ENCODE measurements at regions not wholly inside any gene's neighbourhood (a gene's known extent, or its start where the extent isn't known, plus 50 kb on each side); places are given as distances from the start of the nearest gene placed in this dataset.
A peak's percentile ranks its signal among the peaks of the same experiment; 100 is the strongest.

- H3K9me3 ChIP-seq (ENCODE audit: control insufficient read depth in 4 of 4, insufficient read depth in 3 of 4, low read length in 3 of 4) = peaks cover 0 to 16% (median 1%) of the 10 kb centered on the region in 4 donors
- H3K4me1 ChIP-seq (ENCODE audit: control insufficient read depth in 5 of 5, insufficient read depth in 5 of 5, low read length in 5 of 5) = peaks cover 0 to 5% (median 0%) of the 10 kb centered on the region in 5 donors
- DNase-seq (no peak), ATAC-seq (ENCODE audit: insufficient read depth, low FRiP score) (no peak)
- H3K27me3 ChIP-seq (ENCODE audit: control insufficient read depth in 3 of 3, insufficient read depth in 3 of 3, low read length in 2 of 3) = no peaks in the 10 kb centered on the region
- WGBS, 2 donors = 98% methylated on average over 3 of the region's 3 CpGs
- H3K27ac ChIP-seq (ENCODE audit: low read depth in 1 of 2, low read length in 1 of 2) = no peak overlapping the region
- no peak for TF ChIP-seq CTCF (IDR thresholded peaks at IDR 0.05; ENCODE audit: control extremely low read depth, extremely low read depth)
- H3K9ac ChIP-seq (ENCODE audit: insufficient read depth in 1 of 2, low read length in 2 of 2) = no peak overlapping the region
- no peaks in the 10 kb centered on the region for H3K36me3 ChIP-seq (ENCODE audit: control insufficient read depth in 4 of 4, insufficient read depth in 4 of 4, low read length in 4 of 4)
- H3K4me3 ChIP-seq = no peak overlapping the region
Observed at GRCh38 chr1:55888685-55889317, 673.6 kb upstream of the USP24 start.

- Histone ChIP-seq H3K4me3 (no peak overlapping the region), H3K36me3 (ENCODE audit: control insufficient read depth in 4 of 4, insufficient read depth in 4 of 4, low read length in 4 of 4) (no peaks in the 10 kb centered on the region), H3K27ac (ENCODE audit: low read depth in 1 of 2, low read length in 1 of 2) (no peak overlapping the region), H3K9me3 (ENCODE audit: control insufficient read depth in 4 of 4, insufficient read depth in 3 of 4, low read length in 3 of 4) (peaks cover 0 to 2% (median 0%) of the 10 kb centered on the region in 4 donors), H3K27me3 (ENCODE audit: control insufficient read depth in 3 of 3, insufficient read depth in 3 of 3, low read length in 2 of 3) (no peaks in the 10 kb centered on the region), H3K9ac (ENCODE audit: insufficient read depth in 1 of 2, low read length in 2 of 2) (no peak overlapping the region), H3K4me1 (ENCODE audit: control insufficient read depth in 5 of 5, insufficient read depth in 5 of 5, low read length in 5 of 5) (peaks cover 0 to 14% (median 0%) of the 10 kb centered on the region in 5 donors)
- 78 to 79% methylated on average over 4 of the region's 4 CpGs for WGBS, 2 donors
- ATAC-seq (ENCODE audit: insufficient read depth, low FRiP score) (no peak), DNase-seq (peak in 2 of 3 donors; percentile 35 to 40)
- no peak for TF ChIP-seq CTCF (IDR thresholded peaks at IDR 0.05; ENCODE audit: control extremely low read depth, extremely low read depth)
Observed at GRCh38 chr1:55886856-55887712, 671.9 kb upstream of the USP24 start.

GRCh38 chr1:55885619-55886018, 670.5 kb upstream of the USP24 start:
- H3K27me3 ChIP-seq (ENCODE audit: control insufficient read depth in 3 of 3, insufficient read depth in 3 of 3, low read length in 2 of 3) = no peaks in the 10 kb centered on the region
- no peak overlapping the region for H3K27ac ChIP-seq (ENCODE audit: low read depth in 1 of 2, low read length in 1 of 2)
- no peak for TF ChIP-seq CTCF (IDR thresholded peaks at IDR 0.05; ENCODE audit: control extremely low read depth, extremely low read depth)
- H3K9me3 ChIP-seq (ENCODE audit: control insufficient read depth in 4 of 4, insufficient read depth in 3 of 4, low read length in 3 of 4) = peaks cover 0 to 2% (median 0%) of the 10 kb centered on the region in 4 donors
- H3K9ac ChIP-seq (ENCODE audit: insufficient read depth in 1 of 2, low read length in 2 of 2) = no peak overlapping the region
- DNase-seq (no peak), ATAC-seq (ENCODE audit: insufficient read depth, low FRiP score) (no peak)
- 70 to 83% methylated on average over 2 of the region's 2 CpGs for WGBS, 2 donors
- H3K36me3 ChIP-seq (ENCODE audit: control insufficient read depth in 4 of 4, insufficient read depth in 4 of 4, low read length in 4 of 4) = no peaks in the 10 kb centered on the region
- peaks cover 0 to 14% (median 0%) of the 10 kb centered on the region in 5 donors for H3K4me1 ChIP-seq (ENCODE audit: control insufficient read depth in 5 of 5, insufficient read depth in 5 of 5, low read length in 5 of 5)
- no peak overlapping the region for H3K4me3 ChIP-seq
